ENCODE measurements at regions not wholly inside any gene's neighbourhood (a gene's known extent, or its start where the extent isn't known, plus 50 kb on each side); places are given as distances from the start of the nearest gene placed in this dataset.

GRCh38 chr18:51692612-51693011 is 495.1 kb upstream of the MEX3C start:
- no peak overlapping the region for H3K4me3 Mint-ChIP-seq
- Histone ChIP-seq H3K36me3 (no peaks in the 10 kb centered on the region), H3K9ac (no peak overlapping the region), H3F3A (ENCODE audit: low read depth) (no peaks in the 10 kb centered on the region), H3K9me3 (ENCODE audit: low read depth) (no peaks in the 10 kb centered on the region), H3K27ac (no peak overlapping the region), H3K4me3 (no peak overlapping the region), H2AFZ (replicated peaks) (no peak overlapping the region), H3K4me2 (no peak overlapping the region), H3K27me3 (no peaks in the 10 kb centered on the region), H4K20me1 (ENCODE audit: low read depth) (no peaks in the 10 kb centered on the region), H3K4me1 (no peaks in the 10 kb centered on the region), H3K79me2 (ENCODE audit: low read depth) (no peaks in the 10 kb centered on the region)
- H3K27ac Mint-ChIP-seq = no peak overlapping the region
- DNase-seq (ENCODE audit: low spot score) = no peak
- TF ChIP-seq EZH2 (IDR thresholded peaks at IDR 0.05) (no peak), CTCF (IDR thresholded peaks at IDR 0.05) (no peak), EZH2phosphoT487 (IDR thresholded peaks at IDR 0.05) (no peak)
- peaks cover 3% of the 10 kb centered on the region for H3K27me3 Mint-ChIP-seq (ENCODE audit: insufficient read depth, low read depth)
- H3K36me3 Mint-ChIP-seq = no peaks in the 10 kb centered on the region
- peaks cover 3% of the 10 kb centered on the region for H3K9me3 Mint-ChIP-seq
- H3K4me1 Mint-ChIP-seq = peaks cover 4% of the 10 kb centered on the region

GRCh38 chr18:51711298-51711889 is 513.9 kb upstream of the MEX3C start:
- Histone ChIP-seq H3F3A (ENCODE audit: low read depth) (no peaks in the 10 kb centered on the region), H3K27me3 (no peaks in the 10 kb centered on the region), H2AFZ (replicated peaks) (no peak overlapping the region), H4K20me1 (ENCODE audit: low read depth) (no peaks in the 10 kb centered on the region), H3K36me3 (no peaks in the 10 kb centered on the region), H3K9me3 (ENCODE audit: low read depth) (peaks cover under 1% of the 10 kb centered on the region), H3K9ac (no peak overlapping the region), H3K27ac (no peak overlapping the region), H3K4me2 (no peak overlapping the region), H3K4me3 (no peak overlapping the region), H3K4me1 (no peaks in the 10 kb centered on the region), H3K79me2 (ENCODE audit: low read depth) (no peaks in the 10 kb centered on the region)
- Mint-ChIP-seq H3K36me3 (peaks cover 4% of the 10 kb centered on the region), H3K4me1 (peaks cover 7% of the 10 kb centered on the region), H3K9me3 (peaks cover 28% of the 10 kb centered on the region), H3K4me3 (no peak overlapping the region), H3K27ac (no peak overlapping the region), H3K27me3 (ENCODE audit: insufficient read depth, low read depth) (peaks cover 8% of the 10 kb centered on the region)
- TF ChIP-seq CTCF (IDR thresholded peaks at IDR 0.05) (no peak), EZH2phosphoT487 (IDR thresholded peaks at IDR 0.05) (no peak), EZH2 (IDR thresholded peaks at IDR 0.05) (no peak)
- DNase-seq (ENCODE audit: low spot score) = no peak

GRCh38 chr18:51712821-51713220 is 515.3 kb upstream of the MEX3C start:
- Mint-ChIP-seq H3K4me1 (peaks cover 7% of the 10 kb centered on the region), H3K27me3 (ENCODE audit: insufficient read depth, low read depth) (peaks cover 3% of the 10 kb centered on the region), H3K36me3 (peaks cover 4% of the 10 kb centered on the region), H3K4me3 (no peak overlapping the region), H3K9me3 (peaks cover 15% of the 10 kb centered on the region), H3K27ac (no peak overlapping the region)
- Histone ChIP-seq H3K36me3 (no peaks in the 10 kb centered on the region), H3F3A (ENCODE audit: low read depth) (no peaks in the 10 kb centered on the region), H3K79me2 (ENCODE audit: low read depth) (no peaks in the 10 kb centered on the region), H2AFZ (replicated peaks) (no peak overlapping the region), H3K4me1 (no peaks in the 10 kb centered on the region), H4K20me1 (ENCODE audit: low read depth) (no peaks in the 10 kb centered on the region), H3K4me2 (no peak overlapping the region), H3K4me3 (no peak overlapping the region), H3K9ac (no peak overlapping the region), H3K27me3 (no peaks in the 10 kb centered on the region), H3K27ac (no peak overlapping the region), H3K9me3 (ENCODE audit: low read depth) (no peaks in the 10 kb centered on the region)
- TF ChIP-seq CTCF (IDR thresholded peaks at IDR 0.05) (no peak), EZH2 (IDR thresholded peaks at IDR 0.05) (no peak), EZH2phosphoT487 (IDR thresholded peaks at IDR 0.05) (no peak)
- no peak for DNase-seq (ENCODE audit: low spot score)

Measured in neural progenitor cell (in vitro differentiated cells).